Astrocyte of the hippocampus (primary cell): ENCODE measurements at regions not wholly inside any gene's neighbourhood (a gene's known extent, or its start where the extent isn't known, plus 50 kb on each side); places are given as distances from the start of the nearest gene placed in this dataset.
"Not testable (repeated sequence)": the region's sequence is repeated elsewhere in the genome, so short reads cannot be mapped to it uniquely, and the experiment has no call there.

Experiments
- DNase-seq: peaks from one replicate; pipeline ENCODE4 v3.0.0; 2011; ENCODE audit warnings: low read depth, low spot score

DNA sequence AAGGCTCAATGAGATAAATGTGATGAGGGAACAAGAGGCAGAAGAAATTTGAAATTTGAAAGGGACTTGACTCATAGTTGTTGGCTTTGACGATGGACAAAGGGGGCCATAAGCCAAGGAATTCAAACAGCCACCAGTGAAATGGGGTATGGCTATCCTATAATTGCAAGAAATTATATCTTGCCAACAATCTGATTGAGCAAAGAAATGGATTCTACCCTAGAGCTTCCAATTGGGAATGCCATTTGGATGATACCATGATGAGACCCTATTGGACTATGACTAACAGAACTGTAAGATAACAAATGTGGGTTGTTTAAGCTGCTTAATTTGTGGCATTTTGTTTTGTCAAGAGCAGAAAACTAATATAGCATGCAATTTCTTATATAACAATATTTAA lies 270.1 kb upstream of the ARSJ start:
- DNase-seq = no peak

DNA sequence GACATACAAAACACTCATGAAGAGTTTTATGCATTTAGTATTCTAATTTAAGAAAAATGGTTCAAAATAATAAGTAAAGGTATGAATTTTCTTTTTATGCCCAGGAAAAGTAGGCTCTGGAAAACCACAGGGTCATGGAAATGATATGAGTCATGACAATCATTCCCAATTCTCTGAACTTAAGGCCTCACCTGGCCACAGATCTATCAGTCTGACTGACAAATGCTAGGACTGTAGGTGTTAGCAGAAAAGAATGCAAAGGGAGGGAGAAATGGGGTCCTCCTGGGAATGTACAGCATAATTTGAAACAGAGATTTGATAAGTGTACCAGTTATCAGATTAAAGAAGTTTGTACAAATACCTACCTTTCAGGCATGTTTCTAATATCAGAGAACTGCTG lies 270.5 kb upstream of the ARSJ start:
- DNase-seq = no peak

DNA sequence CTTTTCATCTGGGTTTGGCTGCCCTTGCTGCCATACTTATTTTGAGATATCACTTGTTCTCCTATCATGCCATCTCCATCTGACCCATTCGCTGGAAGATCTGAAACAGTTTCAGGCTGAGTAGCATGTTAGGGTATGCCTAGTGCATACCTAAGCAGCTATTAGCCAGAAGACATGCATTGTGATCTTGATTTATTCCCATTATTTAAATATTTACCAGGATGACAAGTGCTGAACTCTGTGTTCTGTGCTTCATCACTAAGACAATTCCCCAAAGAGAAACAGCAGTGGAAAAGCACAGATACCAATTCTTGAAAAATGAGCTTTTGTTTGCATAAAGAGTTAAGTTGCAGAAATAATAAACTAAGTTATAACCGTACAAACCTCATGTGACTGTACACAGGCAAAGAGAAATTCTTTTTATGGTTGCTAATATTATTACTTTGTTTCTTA lies 271.0 kb upstream of the ARSJ start:
- DNase-seq = no peak

DNA sequence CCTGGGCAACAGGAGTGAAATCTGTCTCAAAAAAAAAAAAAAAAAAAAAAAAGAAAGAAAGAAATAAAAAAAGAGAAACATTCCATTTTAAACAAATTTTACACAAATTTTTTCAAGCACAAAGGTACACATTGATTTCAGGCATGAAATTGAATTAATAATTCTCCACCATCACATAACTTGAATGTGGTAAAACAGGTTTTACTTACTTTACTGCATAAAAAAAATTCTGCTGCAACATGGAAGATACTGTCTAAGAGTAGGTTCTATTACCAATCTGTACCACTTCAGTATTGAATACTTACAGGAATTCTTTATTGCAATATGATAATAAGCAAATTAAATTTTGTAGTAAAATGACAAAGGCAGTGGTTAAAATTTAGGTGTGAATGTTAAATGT lies 271.6 kb upstream of the ARSJ start:
- DNase-seq = no peak

DNA sequence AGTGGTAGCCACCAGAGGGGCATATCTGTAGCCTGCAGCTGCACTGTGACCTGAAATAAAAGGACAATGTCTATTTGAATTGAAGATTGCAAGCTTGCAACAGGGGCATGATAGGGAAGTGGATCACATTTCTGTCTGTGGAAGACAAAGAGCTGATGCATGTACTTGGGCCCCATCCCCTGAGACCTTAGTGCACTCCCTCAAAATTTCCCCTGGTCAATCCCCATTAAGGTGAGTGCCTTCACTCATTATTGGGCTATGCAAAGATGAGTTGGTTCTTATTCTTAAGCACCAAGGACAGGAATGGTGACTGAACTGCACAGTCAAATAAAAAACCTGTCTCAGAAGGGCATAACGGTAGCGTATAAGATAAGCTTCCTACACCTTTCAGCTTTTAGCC lies 273.1 kb upstream of the ARSJ start:
- no peak for DNase-seq

DNA sequence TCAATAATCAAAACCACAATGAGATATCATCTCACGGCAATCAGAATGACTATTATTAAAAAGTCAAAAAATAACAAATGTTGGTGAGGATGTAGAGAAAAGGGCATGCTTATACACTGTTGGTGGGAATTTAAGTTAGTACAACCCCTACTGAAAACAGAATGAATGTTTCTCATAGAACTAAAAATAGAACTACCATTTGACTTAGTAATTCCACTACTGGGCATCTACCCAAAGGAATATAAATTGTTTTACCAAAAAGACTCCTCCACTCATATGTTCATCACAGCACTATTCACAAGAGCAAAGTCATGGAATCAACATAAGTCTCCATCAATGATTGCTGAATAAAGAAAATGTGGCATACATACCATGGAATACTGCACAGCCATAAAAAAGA lies 278.1 kb upstream of the ARSJ start:
- DNase-seq = peak; percentile 40

DNA sequence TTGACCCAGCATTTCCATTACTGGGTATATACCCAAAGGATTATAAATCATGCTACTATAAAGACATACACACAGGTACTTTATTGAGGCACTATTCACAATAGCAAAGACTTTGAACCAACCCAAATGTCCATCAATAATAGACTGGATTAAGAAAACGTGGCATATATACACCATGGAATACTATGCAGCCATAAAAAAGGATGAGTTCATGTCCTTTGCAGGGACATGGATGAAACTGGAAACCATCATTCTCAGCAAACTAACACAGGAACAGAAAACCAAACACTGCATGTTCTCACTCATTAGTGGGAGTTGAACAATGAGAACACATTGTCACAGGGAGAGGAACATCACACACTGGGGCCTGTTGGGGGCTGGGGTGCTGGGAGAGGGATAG lies 283.0 kb upstream of the ARSJ start:
- DNase-seq = not testable (repeated sequence)

DNA sequence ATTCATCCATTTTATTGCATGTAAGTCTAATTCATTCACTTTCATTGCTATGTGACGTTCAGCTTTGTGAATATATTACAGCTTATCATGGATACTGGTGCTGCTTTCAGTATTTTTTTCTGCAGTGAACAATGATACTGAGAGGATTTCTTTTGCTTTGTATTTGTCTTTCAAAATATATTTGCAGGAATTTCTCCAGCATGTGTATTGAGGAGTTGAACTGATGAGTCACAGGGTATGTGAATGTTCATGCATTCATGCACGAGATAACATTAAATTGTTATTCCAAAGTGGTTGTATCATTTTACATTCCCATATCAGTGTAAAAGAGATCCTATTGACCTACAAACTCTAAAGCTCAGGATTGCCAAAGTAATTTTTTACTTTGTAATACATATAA lies 283.8 kb upstream of the ARSJ start:
- DNase-seq = peak; percentile 31

DNA sequence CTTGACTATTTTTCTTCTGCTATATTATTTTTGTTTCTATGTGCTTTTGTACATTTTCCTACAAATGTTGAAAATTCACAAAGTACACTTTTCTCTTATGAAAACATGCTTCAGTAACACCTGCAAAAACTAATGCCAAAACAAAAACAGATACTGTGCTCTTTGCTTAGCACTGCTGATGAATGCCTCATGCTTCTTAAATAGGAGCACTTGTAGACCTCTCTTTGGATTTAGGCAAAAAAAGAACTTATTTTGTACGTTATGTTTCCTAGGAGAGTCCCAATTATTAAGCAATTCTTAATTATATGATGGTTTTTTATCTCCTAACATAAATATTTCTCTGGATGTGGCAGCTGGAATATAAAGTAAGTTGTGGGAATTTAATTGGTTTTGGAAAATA lies 285.0 kb upstream of the ARSJ start:
- DNase-seq = no peak

DNA sequence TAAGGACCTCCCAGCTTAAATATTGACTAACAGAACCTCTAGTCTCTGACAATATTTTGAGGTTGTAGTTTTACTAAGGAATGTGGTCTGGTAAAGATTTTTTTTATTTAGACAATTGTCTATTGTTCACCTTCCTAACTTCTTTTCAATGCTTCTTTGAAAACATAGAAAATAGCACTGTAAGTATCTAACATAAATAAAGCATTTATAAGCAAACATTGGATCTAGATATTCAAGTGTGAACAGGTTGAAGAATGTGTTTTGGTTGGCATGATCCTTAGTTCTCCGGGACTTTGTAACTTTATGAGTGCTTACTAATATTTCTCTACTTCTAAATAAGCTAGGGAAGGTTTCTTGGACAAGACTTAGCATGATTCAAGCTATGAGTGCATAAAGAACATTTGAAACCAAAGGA lies 285.4 kb upstream of the ARSJ start:
- peak; percentile 52 for DNase-seq

DNA sequence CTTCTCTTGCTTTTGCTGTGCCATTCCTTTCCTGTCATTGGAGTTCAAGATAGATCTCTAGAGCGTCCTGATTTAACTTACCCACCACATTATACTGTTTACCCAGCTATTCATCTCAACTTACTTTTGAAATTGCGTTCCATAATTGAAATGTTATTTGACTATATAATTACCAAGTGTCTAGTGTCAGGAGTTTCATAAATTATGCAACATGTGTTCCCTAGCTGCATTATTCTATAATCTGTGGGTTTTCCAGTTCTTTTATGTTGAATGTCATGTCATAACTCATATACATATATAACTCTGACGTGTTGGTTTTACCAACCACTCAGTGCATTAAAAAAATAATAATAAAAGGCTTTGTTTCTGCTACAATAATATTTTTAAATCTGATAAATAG lies 285.9 kb upstream of the ARSJ start:
- no peak for DNase-seq

DNA sequence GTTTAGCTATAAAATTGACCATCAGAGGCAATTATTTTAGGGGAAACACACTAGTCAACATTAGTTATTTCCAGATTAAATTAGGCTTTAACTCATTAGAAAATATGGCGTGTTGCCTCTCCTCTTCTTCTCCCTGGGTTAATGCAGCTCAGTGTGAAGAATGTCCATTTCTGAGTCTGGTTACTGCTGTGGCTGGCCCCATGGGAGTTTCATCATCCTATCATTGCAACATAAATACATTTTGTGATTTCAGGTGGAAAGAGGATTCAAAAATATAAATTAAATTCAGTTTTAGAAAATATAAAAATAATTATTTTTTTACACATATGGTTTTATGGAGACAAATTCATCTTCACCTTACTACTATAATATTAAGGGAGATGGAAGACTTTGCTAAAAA lies 288.5 kb upstream of the ARSJ start:
- DNase-seq = no peak

DNA sequence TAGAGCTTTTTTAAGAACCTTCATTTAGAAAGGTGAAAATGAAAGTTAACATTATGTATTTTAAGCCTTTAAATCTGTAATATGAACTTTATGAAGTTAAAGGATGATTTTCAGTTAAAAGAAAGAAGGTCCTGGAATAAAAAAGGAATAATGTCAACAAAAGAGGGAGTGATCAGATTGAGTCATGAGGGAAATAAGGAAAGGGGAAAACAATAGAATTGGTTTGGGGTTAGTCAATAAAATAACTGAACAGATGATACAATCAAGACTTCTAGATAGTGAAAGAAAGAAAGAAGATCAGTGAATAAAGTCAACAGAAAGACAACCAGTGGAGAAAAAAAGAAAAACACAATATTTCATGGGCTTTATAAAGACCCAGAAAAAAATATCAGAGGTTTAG lies 291.6 kb upstream of the ARSJ start:
- DNase-seq = no peak

DNA sequence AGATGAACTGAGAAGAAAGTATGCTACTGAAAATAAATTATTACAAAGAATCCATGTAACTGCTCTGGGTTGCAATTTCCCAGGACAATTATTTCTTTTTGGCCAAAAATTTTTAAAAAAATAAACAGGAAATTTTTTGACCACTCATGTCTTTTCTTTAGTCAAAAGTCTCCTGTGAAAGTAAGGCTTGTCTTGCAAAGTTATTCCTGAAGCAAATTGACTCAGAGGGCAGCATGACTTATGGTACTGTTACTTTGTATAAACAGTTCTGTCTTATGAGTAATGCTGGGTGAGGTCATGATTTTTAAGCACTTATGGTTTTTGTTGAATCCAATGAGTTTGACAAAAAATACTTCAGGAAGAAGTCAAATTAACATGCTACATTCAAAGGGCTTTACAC lies 292.8 kb upstream of the ARSJ start:
- peak; percentile 91 for DNase-seq

DNA sequence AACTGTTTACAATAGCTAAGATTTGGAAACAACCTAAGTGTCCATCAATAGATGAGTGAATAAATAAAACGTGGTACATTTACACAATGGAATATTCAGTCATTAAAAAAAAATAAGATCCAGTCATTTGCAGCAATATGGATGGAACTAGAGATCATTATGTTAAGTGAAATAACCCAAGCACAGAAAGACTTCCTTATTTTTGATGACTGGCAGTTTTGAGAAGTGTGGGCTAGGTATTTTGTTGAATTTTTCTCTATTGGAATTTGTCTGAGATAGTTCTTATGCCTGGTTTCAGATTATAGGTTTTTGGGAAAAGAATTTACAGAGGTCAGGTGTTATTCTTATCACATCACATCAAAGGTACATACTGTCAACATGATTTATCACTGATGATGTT lies 293.8 kb upstream of the ARSJ start:
- DNase-seq = no peak

DNA sequence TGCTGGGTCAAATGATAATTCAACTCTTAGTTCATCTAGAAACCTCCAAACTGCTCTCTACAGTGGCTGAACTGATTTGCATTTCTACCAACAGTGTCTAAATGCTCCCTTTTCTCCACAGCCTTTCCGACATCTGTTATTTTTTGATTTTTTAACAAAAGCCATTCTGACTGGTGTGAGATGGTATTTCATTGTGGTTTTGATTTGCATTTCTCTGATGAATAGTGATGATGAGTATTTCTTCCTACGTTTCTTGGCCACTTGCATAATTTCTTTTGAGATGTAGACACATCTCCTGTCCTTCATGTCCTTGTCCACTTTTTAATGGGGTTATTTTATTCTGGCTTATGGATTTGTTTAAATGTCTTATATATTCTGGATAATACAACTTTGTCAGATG lies 298.2 kb upstream of the ARSJ start:
- peak; percentile 76 for DNase-seq

DNA sequence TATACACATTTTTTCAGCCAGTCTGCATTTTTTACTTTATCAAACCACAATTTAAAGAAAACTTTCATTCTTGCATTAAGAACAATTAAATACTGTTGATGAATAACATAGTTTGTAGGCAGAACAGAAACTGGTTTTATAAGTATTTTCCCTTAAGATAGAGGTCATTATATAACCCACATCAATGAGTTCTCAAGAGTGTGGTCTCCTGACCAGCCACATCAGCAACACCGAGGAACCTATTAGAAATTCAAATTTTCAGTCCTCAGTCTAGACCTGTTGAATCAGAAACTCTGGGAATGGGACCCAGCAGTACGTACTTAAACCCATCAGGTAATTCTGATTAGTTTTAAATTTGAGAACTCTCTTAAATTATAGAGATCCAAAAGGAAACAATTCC lies 299.6 kb upstream of the ARSJ start:
- DNase-seq = peak; percentile 86

DNA sequence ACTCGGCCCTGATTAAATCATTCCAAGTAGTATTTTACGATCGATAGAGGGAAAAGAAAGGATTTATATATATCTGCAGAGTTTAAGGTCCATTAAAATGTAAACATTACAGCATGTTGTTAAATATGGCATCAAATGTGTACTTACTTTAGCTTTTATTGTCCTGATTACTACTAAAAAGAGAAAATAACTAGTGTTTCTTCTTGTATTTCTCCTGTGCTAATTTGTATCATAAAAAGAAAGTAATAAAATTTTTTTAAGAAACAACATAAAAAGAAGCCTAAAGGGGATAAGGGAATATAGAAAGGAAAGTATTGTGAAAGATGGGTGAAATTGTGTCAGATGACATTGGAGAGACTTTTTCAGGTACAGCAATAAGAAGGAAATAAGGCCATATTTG lies 300.3 kb upstream of the ARSJ start:
- DNase-seq = no peak

DNA sequence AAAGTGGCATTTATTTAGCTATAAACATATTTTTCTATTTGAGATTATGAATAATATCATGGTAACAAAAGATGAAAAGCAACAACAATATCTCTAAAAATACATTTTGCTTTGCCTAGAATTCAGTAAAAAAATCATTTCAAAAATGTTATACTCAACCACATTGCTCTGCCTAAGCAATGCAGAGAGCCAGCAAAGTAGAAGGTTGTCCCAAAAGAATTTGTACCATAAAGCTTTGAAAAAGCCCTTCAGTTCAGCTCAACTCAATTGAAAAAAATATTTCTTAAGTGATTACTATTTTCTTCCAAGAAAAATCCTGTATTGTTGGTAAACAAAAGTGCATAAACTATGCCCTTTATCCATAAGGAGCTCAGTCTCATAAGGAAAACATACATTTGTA lies 301.2 kb upstream of the ARSJ start:
- no peak for DNase-seq

DNA sequence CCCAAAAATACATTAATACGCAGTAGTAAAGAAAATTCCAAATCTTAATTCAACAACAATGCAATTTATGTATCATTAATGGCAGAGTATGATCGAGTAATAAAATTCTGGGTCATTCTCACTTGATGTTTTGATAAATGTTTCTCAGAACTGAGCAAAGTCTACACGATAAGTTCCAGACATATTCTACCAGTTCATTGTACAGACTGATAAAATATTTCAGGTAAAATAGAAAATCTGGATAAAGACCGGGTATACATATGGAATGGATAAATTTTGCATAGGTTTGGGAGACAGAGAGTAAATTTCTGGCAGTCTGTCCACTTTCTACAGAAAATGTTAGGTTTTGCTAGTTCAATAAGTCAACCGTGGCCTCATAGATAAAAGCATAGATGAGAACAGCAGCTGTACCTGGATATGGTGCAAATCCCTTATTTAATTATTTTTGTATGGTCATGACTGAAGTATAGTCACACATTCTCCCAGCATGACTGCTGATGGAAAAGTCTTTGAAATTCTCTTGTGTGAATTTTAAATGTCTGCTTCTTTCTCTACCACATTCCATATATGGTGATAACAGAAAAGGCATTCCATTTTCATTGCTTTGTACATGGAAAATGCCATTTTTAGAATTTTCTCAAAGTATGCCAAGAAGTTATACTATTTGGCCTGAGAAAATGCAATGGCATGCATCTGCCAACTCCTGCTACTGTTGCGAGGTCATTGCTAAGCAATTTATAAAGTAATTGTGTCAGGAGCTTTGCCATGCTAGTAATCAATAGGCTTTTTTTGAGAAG lies 301.9 kb upstream of the ARSJ start:
- DNase-seq = peak; percentile 88

DNA sequence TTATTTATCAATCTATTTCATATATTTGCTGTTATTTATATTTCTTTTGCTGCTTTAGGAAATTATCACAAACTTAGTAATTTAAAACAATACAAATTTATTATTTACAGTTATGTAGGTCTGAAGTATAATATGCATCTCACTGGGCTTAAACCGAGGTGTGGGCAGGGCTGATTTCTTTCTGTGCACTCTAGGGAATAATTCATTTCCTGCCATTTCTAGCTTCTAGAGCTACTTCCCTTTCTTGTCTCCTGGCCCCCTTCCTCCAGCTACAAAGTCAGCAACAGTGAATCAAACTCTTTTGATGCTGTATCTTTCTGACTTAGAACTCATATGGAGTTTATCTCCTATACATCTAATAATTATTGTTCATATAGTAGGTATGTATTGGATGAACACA lies 303.5 kb upstream of the ARSJ start:
- DNase-seq = no peak

DNA sequence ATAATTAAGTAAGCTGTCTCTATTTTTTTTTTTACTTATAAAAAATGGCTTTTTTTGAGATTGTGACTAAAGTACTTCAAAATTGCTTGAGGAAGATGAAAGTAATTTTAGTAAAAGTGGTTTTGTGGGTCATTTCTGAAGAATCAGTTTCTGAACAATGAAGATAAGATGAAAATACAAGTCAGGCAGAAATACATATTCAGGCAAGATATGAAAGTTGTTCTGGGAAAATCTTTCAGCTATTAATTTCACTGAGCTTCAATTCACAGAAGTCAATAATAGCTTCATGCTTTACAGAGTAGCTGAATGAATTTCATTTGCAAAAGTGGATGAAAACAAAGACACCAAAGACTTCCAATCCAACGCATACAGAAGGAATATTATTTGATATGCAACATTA lies 305.2 kb upstream of the ARSJ start:
- DNase-seq = no peak

DNA sequence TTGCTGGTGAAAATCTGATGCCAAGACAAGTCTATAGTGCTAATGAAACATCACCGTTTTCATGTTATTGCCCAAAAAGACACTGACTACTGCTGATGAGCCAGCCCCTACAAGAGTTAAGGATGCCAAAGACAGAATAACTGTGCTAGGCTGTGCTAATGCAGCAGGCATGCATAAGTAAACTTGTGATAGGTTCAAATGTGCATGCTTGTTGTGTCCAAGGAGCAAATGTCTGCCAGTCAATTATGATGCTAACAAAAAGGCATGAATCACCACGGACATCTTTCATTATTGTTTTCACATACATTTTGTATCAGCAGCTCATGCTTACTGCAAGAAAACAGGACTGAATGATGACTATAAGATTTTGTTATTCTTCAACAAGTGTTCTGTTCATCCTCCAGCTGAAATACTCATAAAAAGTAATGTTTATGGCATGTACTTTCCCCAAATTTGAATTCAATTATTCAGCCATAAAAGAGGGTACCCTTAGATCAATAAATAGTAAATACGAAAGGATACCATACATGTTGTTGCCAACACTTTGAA lies 306.9 kb upstream of the ARSJ start:
- peak; percentile 54 for DNase-seq
